ENCODE measurements at regions not wholly inside any gene's neighbourhood (a gene's known extent, or its start where the extent isn't known, plus 50 kb on each side); places are given as distances from the start of the nearest gene placed in this dataset.

- DNase-seq (peak; percentile 99), ATAC-seq (ENCODE audit: low read depth) (peak; percentile 89)
- peak overlapping the region; percentile 95 for H3K56ac ChIP-seq (ENCODE audit: extremely low read depth, insufficient read depth, low read length)
- H2BK15ac ChIP-seq (ENCODE audit: low read depth, low read length), result peak overlapping the region; percentile 97
- peaks cover 31% of the 10 kb centered on the region for H3K4me1 ChIP-seq (ENCODE audit: control insufficient read depth, insufficient read depth, low read length)
- CTCF ChIA-PET, result interaction anchor here (0.6 to 2.9 kb wide), 5 partner anchors 10 to 191 kb away, joined by 3 to 7 read pairs (median 4); no protein-coding TSS in a partner anchor
- H4K20me1 ChIP-seq (ENCODE audit: insufficient read depth, low read length), result no peaks in the 10 kb centered on the region
- H2AK5ac ChIP-seq (ENCODE audit: low read depth, low read length), result peak overlapping the region; percentile 95
- H3K79me1 ChIP-seq (ENCODE audit: low read depth in 1 of 2, low read length in 2 of 2), result no peaks in the 10 kb centered on the region
- peak overlapping the region; percentile 92 for H3K18ac ChIP-seq (ENCODE audit: low read depth, low read length)
- peak overlapping the region; percentile 98 for H4K91ac ChIP-seq (ENCODE audit: insufficient read depth, low read depth, low read length)
- no peaks in the 10 kb centered on the region for H3K9me3 ChIP-seq (ENCODE audit: control insufficient read depth, insufficient read depth, low read length)
- H3K4me3 ChIP-seq (ENCODE audit: insufficient read depth, low read depth, low read length), result no peak overlapping the region
- peak overlapping the region; percentile 91 for H3K14ac ChIP-seq (replicated peaks; ENCODE audit: low read depth, low read length)
- peak overlapping the region; percentile 98 for H3K27ac ChIP-seq (ENCODE audit: insufficient read depth, low read length)
- H2AK9ac ChIP-seq (replicated peaks; ENCODE audit: low read depth, low read length, poor library complexity), result peak overlapping the region; percentile 42
- peak overlapping the region; percentile 63; the same call in 1 of the 2 replicates for H3K4me2 ChIP-seq (ENCODE audit: low read depth, low read length)
- dilution Hi-C loops (cut with HindIII; ENCODE audit: low sequenced_read_pairs, unreplicated experiment) (no loop called here), in situ Hi-C loops (cut with MboI; ENCODE audit: low sequenced_read_pairs) (loop anchor here (5.0 to 10.0 kb wide), 2 partner anchors 43 to 140 kb away; partner anchors contain the start of gene PTS), intact Hi-C loops (cut with micrococcal nuclease) (loop anchor here (2.0 to 5.0 kb wide), 3 partner anchors 44 to 143 kb away; no protein-coding TSS in a partner anchor)
- no peaks in the 10 kb centered on the region for H3K27me3 ChIP-seq (ENCODE audit: control insufficient read depth, insufficient read depth, low read length)
- H3K9ac ChIP-seq (ENCODE audit: low read depth, low read length), result peak overlapping the region; percentile 29
- peak overlapping the region; percentile 95 for H3K23ac ChIP-seq (ENCODE audit: low read depth, low read length)
- H2AFZ ChIP-seq (replicated peaks; ENCODE audit: low read length, poor library complexity), result peak overlapping the region; percentile 4
- peak overlapping the region; percentile 84 for H4K5ac ChIP-seq (ENCODE audit: low read depth, low read length)
- H2BK20ac ChIP-seq (ENCODE audit: low read depth, low read length), result peak overlapping the region; percentile 100
- peak overlapping the region; percentile 98 for H2BK5ac ChIP-seq (ENCODE audit: low read depth, low read length, poor library complexity, severe bottlenecking)
- POLR2A ChIA-PET (ENCODE audit: unreplicated experiment), result interaction anchor here (0.6 to 1.0 kb wide), 2 partner anchors 9 to 245 kb away, joined by 3 to 5 read pairs; no protein-coding TSS in a partner anchor
- no TSS peak for BruUV-seq (replicated peaks)
- peak overlapping the region; percentile 98 for H2BK120ac ChIP-seq (ENCODE audit: low read depth, low read length)
- H3K9me1 ChIP-seq (ENCODE audit: insufficient read depth, low read length), result peaks cover 32% of the 10 kb centered on the region
- WGBS, 2 experiments (ENCODE audit: extremely low coverage in 2 of 2, insufficient read length in 1 of 2), result 20% methylated on average over 1 of the region's 7 CpGs; no CpG with 5 or more reads in 1 of the 2 experiments
- H3K36me3 ChIP-seq (ENCODE audit: control insufficient read depth, insufficient read depth, low read length), result no peaks in the 10 kb centered on the region
- TF ChIP-seq CTCF (conservative IDR thresholded peaks at IDR 0.05; ENCODE audit: low read depth, low read length) (no peak), SMC3 (IDR thresholded peaks at IDR 0.05; ENCODE audit: low read depth, low read length) (no peak), NFE2L2 (IDR thresholded peaks at IDR 0.05; ENCODE audit: low read depth, low read length) (peak; percentile 96), MAFK (IDR thresholded peaks at IDR 0.05; ENCODE audit: low read depth, low read length) (peak; percentile 65), FOS (IDR thresholded peaks at IDR 0.05; ENCODE audit: low read depth, low read length) (peak; percentile 98), RCOR1 (IDR thresholded peaks at IDR 0.05; ENCODE audit: insufficient replicate concordance, low read length) (peak; percentile 93), CEBPB (IDR thresholded peaks at IDR 0.05; ENCODE audit: low read depth, low read length) (peak; percentile 75), MAZ (IDR thresholded peaks at IDR 0.05; ENCODE audit: borderline replicate concordance, low read depth, low read length) (peak; percentile 44; the same call in 1 of the 2 replicates), USF2 (IDR thresholded peaks at IDR 0.05; ENCODE audit: low read depth, low read length) (no peak), MXI1 (IDR thresholded peaks at IDR 0.05; ENCODE audit: borderline replicate concordance, low read depth, low read length) (peak; percentile 40; the same call in 1 of the 2 replicates), RFX5 (IDR thresholded peaks at IDR 0.05; ENCODE audit: low read depth, low read length) (peak; percentile 76; the same call in 1 of the 2 replicates), ELK1 (IDR thresholded peaks at IDR 0.05; ENCODE audit: borderline replicate concordance, low read depth, low read length) (no peak), POLR2A (IDR thresholded peaks at IDR 0.05; ENCODE audit: low read depth, low read length) (0 out of 2 replicates have a peak, but pooled peaks have one; percentile 26), BHLHE40 (IDR thresholded peaks at IDR 0.05; ENCODE audit: low read depth, low read length) (no peak)
- peak overlapping the region; percentile 73 to 96 for H4K8ac ChIP-seq (ENCODE audit: low read depth in 2 of 2, low read length in 2 of 2)
- peak overlapping the region; percentile 99 for H3K4ac ChIP-seq (ENCODE audit: low read depth, low read length)
Observed at GRCh38 chr11:112364962-112365481, 104.4 kb upstream of the PLET1 start.
